ENCODE measurements at regions not wholly inside any gene's neighbourhood (a gene's known extent, or its start where the extent isn't known, plus 50 kb on each side); places are given as distances from the start of the nearest gene placed in this dataset.

DNA sequence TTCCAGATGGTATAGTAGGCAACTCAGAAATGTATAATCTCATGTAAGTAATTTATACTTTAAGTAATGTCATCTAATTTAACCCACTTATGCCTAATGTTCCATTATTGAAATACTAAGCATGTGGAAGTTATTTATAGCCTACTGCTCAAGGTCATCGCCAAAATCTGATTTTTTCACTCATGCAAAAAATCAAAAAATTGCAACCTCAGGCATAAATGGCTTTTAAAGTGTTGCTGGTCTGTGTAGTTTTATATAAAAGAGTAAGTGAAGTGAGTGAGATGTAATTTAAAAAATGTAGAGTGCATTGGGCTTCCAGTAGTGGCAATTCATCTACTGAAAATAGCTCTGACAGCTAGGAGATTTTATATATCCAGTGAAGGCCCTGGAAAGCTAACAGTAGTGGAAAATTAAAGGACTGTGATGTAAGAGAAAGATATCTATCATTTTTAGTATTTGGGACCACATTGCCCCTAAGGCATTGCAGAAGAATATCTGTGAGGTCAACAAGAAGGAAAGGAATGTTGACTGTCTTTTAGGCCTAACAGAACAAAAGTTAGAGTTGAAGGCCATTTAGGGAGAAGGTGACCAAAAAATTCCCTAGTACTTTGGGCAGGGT lies 624.5 kb upstream of the CHORDC1 start:
- TF ChIP-seq POLR2A (IDR thresholded peaks at IDR 0.05), result no peak
- TF ChIP-seq, protein P1, sequence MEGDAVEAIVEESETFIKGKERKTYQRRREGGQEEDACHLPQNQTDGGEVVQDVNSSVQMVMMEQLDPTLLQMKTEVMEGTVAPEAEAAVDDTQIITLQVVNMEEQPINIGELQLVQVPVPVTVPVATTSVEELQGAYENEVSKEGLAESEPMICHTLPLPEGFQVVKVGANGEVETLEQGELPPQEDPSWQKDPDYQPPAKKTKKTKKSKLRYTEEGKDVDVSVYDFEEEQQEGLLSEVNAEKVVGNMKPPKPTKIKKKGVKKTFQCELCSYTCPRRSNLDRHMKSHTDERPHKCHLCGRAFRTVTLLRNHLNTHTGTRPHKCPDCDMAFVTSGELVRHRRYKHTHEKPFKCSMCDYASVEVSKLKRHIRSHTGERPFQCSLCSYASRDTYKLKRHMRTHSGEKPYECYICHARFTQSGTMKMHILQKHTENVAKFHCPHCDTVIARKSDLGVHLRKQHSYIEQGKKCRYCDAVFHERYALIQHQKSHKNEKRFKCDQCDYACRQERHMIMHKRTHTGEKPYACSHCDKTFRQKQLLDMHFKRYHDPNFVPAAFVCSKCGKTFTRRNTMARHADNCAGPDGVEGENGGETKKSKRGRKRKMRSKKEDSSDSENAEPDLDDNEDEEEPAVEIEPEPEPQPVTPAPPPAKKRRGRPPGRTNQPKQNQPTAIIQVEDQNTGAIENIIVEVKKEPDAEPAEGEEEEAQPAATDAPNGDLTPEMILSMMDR (IDR thresholded peaks at IDR 0.05), result no peak
